ENCODE measurements at regions not wholly inside any gene's neighbourhood (a gene's known extent, or its start where the extent isn't known, plus 50 kb on each side); places are given as distances from the start of the nearest gene placed in this dataset.

GRCh38 chr9:89664896-89665329, 60.1 kb downstream of the GADD45G start:
- Histone ChIP-seq H3K27ac (no peak overlapping the region), H3K36me3 (replicated peaks in 1 of 2) (no peaks in the 10 kb centered on the region), H3K4me1 (replicated peaks in 1 of 2) (peaks cover 23 to 28% of the 10 kb centered on the region in 2 donors), H3K9me3 (replicated peaks in 1 of 3) (no peaks in the 10 kb centered on the region), H3K27me3 (no peaks in the 10 kb centered on the region), H3K4me3 (no peak overlapping the region)
- no peak for DNase-seq
- no peak for TF ChIP-seq POLR2A (IDR thresholded peaks at IDR 0.05)
- TF ChIP-seq CTCF (IDR thresholded peaks at IDR 0.05): no peak
- 93 to 95% (median 94%) methylated on average over 13 of the region's 13 CpGs for WGBS, 4 donors
- intact Hi-C loops (cut with DNase I): no loop called here

- Histone ChIP-seq H3K27me3 (no peaks in the 10 kb centered on the region), H3K27ac (no peak overlapping the region), H3K4me3 (no peak overlapping the region), H3K36me3 (replicated peaks in 1 of 2) (no peaks in the 10 kb centered on the region), H3K4me1 (replicated peaks in 1 of 2) (peaks cover 14 to 20% of the 10 kb centered on the region in 2 donors), H3K9me3 (replicated peaks in 1 of 3) (no peaks in the 10 kb centered on the region)
- intact Hi-C loops (cut with DNase I): no loop called here
- WGBS, 4 donors: 91 to 94% (median 92%) methylated on average over 3 to 7 of the region's 7 CpGs
- TF ChIP-seq CTCF (IDR thresholded peaks at IDR 0.05) (no peak), POLR2A (IDR thresholded peaks at IDR 0.05) (no peak)
- no peak for DNase-seq
Measured at GRCh38 chr9:89666364-89666763, 61.6 kb downstream of the GADD45G start.

GRCh38 chr9:89666950-89667349, 62.1 kb downstream of the GADD45G start:
- 91 to 100% (median 96%) methylated on average over 4 to 6 of the region's 6 CpGs for WGBS, 4 donors
- no peaks in the 10 kb centered on the region for H3K9me3 ChIP-seq (replicated peaks in 1 of 3)

GRCh38 chr9:89667726-89668125, 62.9 kb downstream of the GADD45G start:
- 72 to 87% (median 85%) methylated on average over 7 to 8 of the region's 8 CpGs for whole genome bisulfite sequencing, 4 donors
- Histone ChIP-seq H3K9me3 (replicated peaks in 1 of 3) (no peaks in the 10 kb centered on the region), H3K36me3 (replicated peaks in 1 of 2) (no peaks in the 10 kb centered on the region), H3K4me3 (no peak overlapping the region), H3K27me3 (no peaks in the 10 kb centered on the region), H3K4me1 (replicated peaks in 1 of 2) (peaks cover 2 to 8% of the 10 kb centered on the region in 2 donors), H3K27ac (no peak overlapping the region)
- TF ChIP-seq CTCF (IDR thresholded peaks at IDR 0.05) (no peak), POLR2A (IDR thresholded peaks at IDR 0.05) (no peak)
- intact Hi-C loops (cut with DNase I): no loop called here
- DNase-seq: no peak

More at GRCh38 chr9:89666950-89667349, 62.1 kb downstream of the GADD45G start:
- Histone ChIP-seq H3K36me3 (replicated peaks in 1 of 2) (no peaks in the 10 kb centered on the region), H3K27me3 (no peaks in the 10 kb centered on the region), H3K27ac (no peak overlapping the region), H3K4me3 (no peak overlapping the region), H3K4me1 (replicated peaks in 1 of 2) (peaks cover 9 to 15% of the 10 kb centered on the region in 2 donors)
- intact Hi-C loops (cut with DNase I): no loop called here
- peak in 2 of 7 donors; percentile 5 to 20 for DNase-seq
- TF ChIP-seq CTCF (IDR thresholded peaks at IDR 0.05): no peak
- no peak for TF ChIP-seq POLR2A (IDR thresholded peaks at IDR 0.05)
